ENCODE measurements at regions not wholly inside any gene's neighbourhood (a gene's known extent, or its start where the extent isn't known, plus 50 kb on each side); places are given as distances from the start of the nearest gene placed in this dataset.

DNA sequence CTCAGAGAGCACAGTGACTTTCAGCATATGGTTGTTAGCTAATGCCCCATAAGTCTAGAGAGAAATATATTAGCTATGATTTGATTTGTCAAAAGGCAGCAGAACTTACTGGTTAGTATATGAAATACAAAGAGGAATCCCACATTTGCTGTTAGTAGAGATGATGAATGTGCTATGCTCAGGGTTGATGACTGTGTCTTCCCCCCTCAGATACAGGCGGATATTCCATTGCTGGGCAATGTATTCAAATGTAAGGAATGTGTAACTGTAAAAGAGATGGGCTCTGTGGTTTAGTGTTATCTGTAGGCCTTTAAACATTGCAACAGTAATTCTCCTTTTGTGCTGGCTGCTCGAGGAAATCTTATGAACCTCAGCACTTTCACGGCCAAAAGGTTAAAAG is 528.9 kb upstream of the ARX start:
- TF ChIP-seq EZH2phosphoT487 (IDR thresholded peaks at IDR 0.05; ENCODE audit: insufficient read depth, low read depth) (no peak), EZH2 (IDR thresholded peaks at IDR 0.05; ENCODE audit: insufficient read depth, poor library complexity, severe bottlenecking) (no peak)
